ENCODE measurements at regions not wholly inside any gene's neighbourhood (a gene's known extent, or its start where the extent isn't known, plus 50 kb on each side); places are given as distances from the start of the nearest gene placed in this dataset.

- no peak overlapping the region for H3K4me3 ChIP-seq (ENCODE audit: low read depth, low read length)
- TF ChIP-seq, protein P1, sequence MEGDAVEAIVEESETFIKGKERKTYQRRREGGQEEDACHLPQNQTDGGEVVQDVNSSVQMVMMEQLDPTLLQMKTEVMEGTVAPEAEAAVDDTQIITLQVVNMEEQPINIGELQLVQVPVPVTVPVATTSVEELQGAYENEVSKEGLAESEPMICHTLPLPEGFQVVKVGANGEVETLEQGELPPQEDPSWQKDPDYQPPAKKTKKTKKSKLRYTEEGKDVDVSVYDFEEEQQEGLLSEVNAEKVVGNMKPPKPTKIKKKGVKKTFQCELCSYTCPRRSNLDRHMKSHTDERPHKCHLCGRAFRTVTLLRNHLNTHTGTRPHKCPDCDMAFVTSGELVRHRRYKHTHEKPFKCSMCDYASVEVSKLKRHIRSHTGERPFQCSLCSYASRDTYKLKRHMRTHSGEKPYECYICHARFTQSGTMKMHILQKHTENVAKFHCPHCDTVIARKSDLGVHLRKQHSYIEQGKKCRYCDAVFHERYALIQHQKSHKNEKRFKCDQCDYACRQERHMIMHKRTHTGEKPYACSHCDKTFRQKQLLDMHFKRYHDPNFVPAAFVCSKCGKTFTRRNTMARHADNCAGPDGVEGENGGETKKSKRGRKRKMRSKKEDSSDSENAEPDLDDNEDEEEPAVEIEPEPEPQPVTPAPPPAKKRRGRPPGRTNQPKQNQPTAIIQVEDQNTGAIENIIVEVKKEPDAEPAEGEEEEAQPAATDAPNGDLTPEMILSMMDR (IDR thresholded peaks at IDR 0.05; ENCODE audit: insufficient read depth, low read length, missing control alignments), result no peak
- DNase-seq (ENCODE audit: low read depth, low spot score), result no peak
- ChIA-PET CTCF (no interaction called here), POLR2A (no interaction called here)
These were observed 317.3 kb downstream of the HS3ST1 start for GRCh38 chr4:11111370-11111769.

DNA sequence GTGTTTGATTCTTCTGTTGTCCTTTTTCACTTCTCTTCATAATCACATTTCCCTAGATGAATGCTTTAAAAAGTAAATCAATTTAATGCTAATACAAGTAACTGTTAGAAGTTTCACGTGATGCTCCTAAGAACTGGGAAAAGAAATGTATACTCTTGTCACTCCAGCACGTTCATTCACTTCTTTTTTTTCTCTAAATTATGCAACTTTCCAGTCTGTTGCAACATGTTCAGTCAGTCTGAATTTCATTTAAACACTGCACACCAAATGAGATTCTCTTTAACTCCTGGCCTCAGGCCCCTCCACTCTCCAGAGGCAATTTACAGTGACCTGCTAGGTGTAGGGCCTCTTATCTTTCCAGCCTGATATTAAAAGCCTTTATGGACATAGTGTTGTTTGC, 321.9 kb downstream of the HS3ST1 start:
- DNase-seq (ENCODE audit: low read depth, low spot score), result no peak
- TF ChIP-seq, protein P1 (IDR thresholded peaks at IDR 0.05; ENCODE audit: insufficient read depth, low read length, missing control alignments), result no peak
- CTCF ChIA-PET, result no interaction called here
- POLR2A ChIA-PET, result no interaction called here
- no peak overlapping the region for H3K4me3 ChIP-seq (ENCODE audit: low read depth, low read length)

- H3K4me3 ChIP-seq (ENCODE audit: low read depth, low read length), result no peak overlapping the region
- TF ChIP-seq, protein P1 (IDR thresholded peaks at IDR 0.05; ENCODE audit: insufficient read depth, low read length, missing control alignments), result no peak
- DNase-seq (ENCODE audit: low read depth, low spot score), result no peak
- POLR2A ChIA-PET, result no interaction called here
- CTCF ChIA-PET, result no interaction called here
These were observed 322.5 kb downstream of the HS3ST1 start for GRCh38 chr4:11106190-11106589.

DNA sequence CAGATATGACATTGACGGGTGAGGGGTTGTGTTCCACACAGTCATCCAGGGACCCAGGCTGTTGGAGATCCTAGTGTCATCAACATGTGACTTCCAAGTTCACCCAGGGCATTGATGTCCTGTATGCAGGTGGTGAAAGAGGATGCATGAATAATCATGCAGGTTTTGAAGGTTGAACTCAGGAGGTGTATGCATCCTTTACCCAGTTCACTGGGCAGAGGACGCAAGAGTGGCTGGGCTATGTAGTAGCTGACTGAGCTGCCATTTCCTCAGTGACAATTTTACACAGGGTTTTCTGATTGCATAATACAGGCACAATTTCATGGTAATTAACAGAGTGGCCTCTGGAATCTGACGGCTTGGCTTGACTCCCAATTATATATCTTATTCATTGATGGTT, 323.0 kb downstream of the HS3ST1 start:
- no peak for DNase-seq (ENCODE audit: low read depth, low spot score)
- ChIA-PET CTCF (no interaction called here), POLR2A (no interaction called here)
- no peak overlapping the region for H3K4me3 ChIP-seq (ENCODE audit: low read depth, low read length)
- TF ChIP-seq, protein P1 (IDR thresholded peaks at IDR 0.05; ENCODE audit: insufficient read depth, low read length, missing control alignments), result no peak

DNA sequence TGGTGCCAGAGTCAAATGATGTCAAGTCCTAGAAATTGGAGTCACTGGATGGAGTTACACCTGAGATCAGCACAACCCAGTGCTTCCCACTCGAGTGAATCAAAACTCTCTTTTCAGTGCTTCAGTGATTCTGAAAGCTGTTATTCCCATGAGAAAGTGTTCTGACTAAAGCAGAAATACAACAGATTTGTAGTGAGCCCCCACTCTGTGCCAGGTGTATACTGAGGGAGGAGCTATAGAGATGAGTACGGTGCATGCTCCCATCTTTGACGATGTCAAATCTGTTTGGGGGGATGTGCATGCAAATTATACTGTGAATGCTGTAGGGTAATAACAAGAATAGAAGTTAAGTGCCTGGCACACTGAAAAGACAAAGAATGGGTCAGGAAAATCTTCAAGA, 330.2 kb downstream of the HS3ST1 start:
- TF ChIP-seq, protein P1 (IDR thresholded peaks at IDR 0.05; ENCODE audit: insufficient read depth, low read length, missing control alignments), result no peak
- ChIA-PET CTCF (no interaction called here), POLR2A (no interaction called here)
- H3K4me3 ChIP-seq (ENCODE audit: low read depth, low read length), result no peak overlapping the region
- DNase-seq (ENCODE audit: low read depth, low spot score), result no peak

- TF ChIP-seq, protein P1 (IDR thresholded peaks at IDR 0.05; ENCODE audit: insufficient read depth, low read length, missing control alignments), result no peak
- ChIA-PET CTCF (no interaction called here), POLR2A (no interaction called here)
- DNase-seq (ENCODE audit: low read depth, low spot score), result no peak
- H3K4me3 ChIP-seq (ENCODE audit: low read depth, low read length), result no peak overlapping the region
These were observed 331.0 kb downstream of the HS3ST1 start for GRCh38 chr4:11097725-11098124.

Measured in AG04449 (cell line).